ENCODE measurements at regions not wholly inside any gene's neighbourhood (a gene's known extent, or its start where the extent isn't known, plus 50 kb on each side); places are given as distances from the start of the nearest gene placed in this dataset.

- H3K4me1 ChIP-seq = no peaks in the 10 kb centered on the region
- H3K36me3 ChIP-seq = no peaks in the 10 kb centered on the region
- H3K4me3 ChIP-seq = no peak overlapping the region
- H3K9me3 ChIP-seq = no peaks in the 10 kb centered on the region
- DNase-seq = no peak
- TF ChIP-seq POLR2A (IDR thresholded peaks at IDR 0.05) = no peak
- TF ChIP-seq CTCF (IDR thresholded peaks at IDR 0.05) = no peak
- H3K27me3 ChIP-seq = no peaks in the 10 kb centered on the region
- no peak overlapping the region for H3K27ac ChIP-seq
These were observed 62.2 kb upstream of the LPP start for GRCh38 chr3:188091746-188092145.

- DNase-seq = no peak
- no peak for TF ChIP-seq CTCF (IDR thresholded peaks at IDR 0.05)
- TF ChIP-seq POLR2A (IDR thresholded peaks at IDR 0.05) = no peak
- Histone ChIP-seq H3K4me3 (no peak overlapping the region), H3K36me3 (no peaks in the 10 kb centered on the region), H3K27ac (no peak overlapping the region), H3K27me3 (no peaks in the 10 kb centered on the region), H3K9me3 (no peaks in the 10 kb centered on the region), H3K4me1 (no peaks in the 10 kb centered on the region)
These were observed 61.3 kb upstream of the LPP start for GRCh38 chr3:188092648-188093047.

- Histone ChIP-seq H3K36me3 (no peaks in the 10 kb centered on the region), H3K4me1 (no peaks in the 10 kb centered on the region), H3K27me3 (no peaks in the 10 kb centered on the region), H3K9me3 (no peaks in the 10 kb centered on the region), H3K4me3 (no peak overlapping the region), H3K27ac (no peak overlapping the region)
- TF ChIP-seq CTCF (IDR thresholded peaks at IDR 0.05) (no peak), POLR2A (IDR thresholded peaks at IDR 0.05) (no peak)
- DNase-seq = no peak
These were observed 58.5 kb upstream of the LPP start for GRCh38 chr3:188095431-188095830.

- Histone ChIP-seq H3K36me3 (no peaks in the 10 kb centered on the region), H3K27me3 (no peaks in the 10 kb centered on the region), H3K27ac (no peak overlapping the region), H3K9me3 (no peaks in the 10 kb centered on the region), H3K4me3 (no peak overlapping the region), H3K4me1 (no peaks in the 10 kb centered on the region)
- TF ChIP-seq CTCF (IDR thresholded peaks at IDR 0.05) (no peak), POLR2A (IDR thresholded peaks at IDR 0.05) (no peak)
- DNase-seq = no peak
These were observed 56.2 kb upstream of the LPP start for GRCh38 chr3:188097791-188098190.

- H3K27me3 ChIP-seq = no peaks in the 10 kb centered on the region
- no peak overlapping the region for H3K4me3 ChIP-seq
- H3K27ac ChIP-seq = no peak overlapping the region
- no peaks in the 10 kb centered on the region for H3K9me3 ChIP-seq
- H3K4me1 ChIP-seq = no peaks in the 10 kb centered on the region
- no peaks in the 10 kb centered on the region for H3K36me3 ChIP-seq
- TF ChIP-seq CTCF (IDR thresholded peaks at IDR 0.05) (no peak), POLR2A (IDR thresholded peaks at IDR 0.05) (no peak)
- DNase-seq = no peak
These were observed 54.0 kb upstream of the LPP start for GRCh38 chr3:188099907-188100306.

- no peak for DNase-seq
- H3K27ac ChIP-seq = no peak overlapping the region
- H3K4me1 ChIP-seq = no peaks in the 10 kb centered on the region
- H3K9me3 ChIP-seq = no peaks in the 10 kb centered on the region
- no peaks in the 10 kb centered on the region for H3K27me3 ChIP-seq
- TF ChIP-seq CTCF (IDR thresholded peaks at IDR 0.05) (no peak), POLR2A (IDR thresholded peaks at IDR 0.05) (no peak)
- H3K36me3 ChIP-seq = no peaks in the 10 kb centered on the region
- H3K4me3 ChIP-seq = no peak overlapping the region
These were observed 51.0 kb upstream of the LPP start for GRCh38 chr3:188102861-188103547.

Measured in Peyer's patch (tissue), 4 donors.